ENCODE measurements at regions not wholly inside any gene's neighbourhood (a gene's known extent, or its start where the extent isn't known, plus 50 kb on each side); places are given as distances from the start of the nearest gene placed in this dataset.

GRCh38 chr3:126269354-126269753 is 87.9 kb downstream of the KLF15 start:
- no peak for TF ChIP-seq CTCF (IDR thresholded peaks at IDR 0.05)
- Histone ChIP-seq H3K4me3 (no peak overlapping the region), H3K4me1 (peaks cover 27 to 33% of the 10 kb centered on the region in 2 donors), H3K27ac (peak overlapping the region in 1 of 2 donors; percentile 81), H3K36me3 (no peaks in the 10 kb centered on the region), H3K27me3 (peaks cover 0 to 38% of the 10 kb centered on the region in 2 donors), H3K9me3 (no peaks in the 10 kb centered on the region)
- ATAC-seq (no peak), DNase-seq (no peak)
- intact Hi-C loops (cut with DNase I) = no loop called here

GRCh38 chr3:126268866-126269265 is 88.3 kb downstream of the KLF15 start:
- DNase-seq (no peak), ATAC-seq (no peak)
- Histone ChIP-seq H3K27me3 (peaks cover 0 to 38% of the 10 kb centered on the region in 2 donors), H3K36me3 (no peaks in the 10 kb centered on the region), H3K4me3 (no peak overlapping the region), H3K27ac (peak overlapping the region in 1 of 2 donors; percentile 81), H3K4me1 (peaks cover 27 to 33% of the 10 kb centered on the region in 2 donors), H3K9me3 (no peaks in the 10 kb centered on the region)
- no peak for TF ChIP-seq CTCF (IDR thresholded peaks at IDR 0.05)
- intact Hi-C loops (cut with DNase I) = no loop called here

- ATAC-seq = no peak
- no peaks in the 10 kb centered on the region for H3K36me3 ChIP-seq
- peaks cover 0 to 38% of the 10 kb centered on the region in 2 donors for H3K27me3 ChIP-seq
- H3K4me3 ChIP-seq = peak overlapping the region in 1 of 2 donors; percentile 24
- TF ChIP-seq CTCF (IDR thresholded peaks at IDR 0.05) = no peak
- peaks cover 27 to 33% of the 10 kb centered on the region in 2 donors for H3K4me1 ChIP-seq
- no peaks in the 10 kb centered on the region for H3K9me3 ChIP-seq
- peak overlapping the region; percentile 77 to 84 for H3K27ac ChIP-seq
- intact Hi-C loops (cut with DNase I) = no loop called here
- no peak for DNase-seq
These were observed 87.7 kb upstream of the ALDH1L1 start for GRCh38 chr3:126267976-126268615.

- H3K27me3 ChIP-seq = peaks cover 0 to 38% of the 10 kb centered on the region in 2 donors
- intact Hi-C loops (cut with DNase I) = no loop called here
- DNase-seq (peak; percentile 81 to 88 (median 84)), ATAC-seq (peak; percentile 78)
- H3K36me3 ChIP-seq = no peaks in the 10 kb centered on the region
- peak overlapping the region; percentile 77 to 84 for H3K27ac ChIP-seq
- H3K4me1 ChIP-seq = peaks cover 27 to 33% of the 10 kb centered on the region in 2 donors
- TF ChIP-seq CTCF (IDR thresholded peaks at IDR 0.05) = no peak
- no peaks in the 10 kb centered on the region for H3K9me3 ChIP-seq
- peak overlapping the region; percentile 20 to 24 for H3K4me3 ChIP-seq
These were observed 87.0 kb upstream of the ALDH1L1 start for GRCh38 chr3:126267169-126267975.

GRCh38 chr3:126266850-126267168 is 86.4 kb upstream of the ALDH1L1 start:
- TF ChIP-seq CTCF (IDR thresholded peaks at IDR 0.05) = no peak
- Histone ChIP-seq H3K4me1 (peaks cover 27 to 33% of the 10 kb centered on the region in 2 donors), H3K27me3 (peaks cover 0 to 38% of the 10 kb centered on the region in 2 donors), H3K36me3 (no peaks in the 10 kb centered on the region), H3K4me3 (peak overlapping the region in 1 of 2 donors; percentile 24), H3K27ac (peak overlapping the region; percentile 77 to 84), H3K9me3 (no peaks in the 10 kb centered on the region)
- DNase-seq (no peak), ATAC-seq (no peak)
- intact Hi-C loops (cut with DNase I) = no loop called here

All from left lung (tissue), 4 donors.